Gastrocnemius medialis (tissue), 4 donors: ENCODE measurements at regions not wholly inside any gene's neighbourhood (a gene's known extent, or its start where the extent isn't known, plus 50 kb on each side); places are given as distances from the start of the nearest gene placed in this dataset.

Experiments used
- ATAC-seq, 2 donors: fragments of 150-250 bp; one replicate each; pipeline ENCODE4 v1.9.1; 2016
- DNase-seq, 2 donors: peaks; one replicate each; pipeline ENCODE4 v3.0.0-alpha.2; 2019
- H3K27ac ChIP-seq, 4 donors: fragments of 200-600 bp; sonication (generic); 1 replicate in 1 of 4; 2 replicates in 3 of 4; pipeline ENCODE4 v1.5.1; 2016 to 2018; ENCODE audit warnings: mild to moderate bottlenecking in 2 of 4, moderate library complexity in 1 of 4
- H3K27me3 ChIP-seq, 3 donors: fragments of 200-600 bp; sonication (generic) in 2 of 3; 1 replicate in 1 of 3; 2 replicates in 2 of 3; pipeline versions ENCODE4 v1.5.1 to v1.6.0; 2016 to 2019; ENCODE audit warnings: mild to moderate bottlenecking in 1 of 3, moderate library complexity in 1 of 3
- H3K36me3 ChIP-seq, 2 donors: fragments of 200-600 bp; sonication (generic) in 1 of 2; one replicate each; pipeline ENCODE4 v1.5.1; 2017 to 2018
- H3K4me1 ChIP-seq, 2 donors: fragments of 200-600 bp; sonication (generic) in 1 of 2; one replicate each; pipeline ENCODE4 v1.5.1; 2016 to 2017; ENCODE audit warnings: mild to moderate bottlenecking in 2 of 2
- H3K4me3 ChIP-seq, 4 donors: fragments of 200-600 bp; sonication (generic) in 3 of 4; 1 replicate in 1 of 4; 2 replicates in 3 of 4; pipeline ENCODE4 v1.5.1; 2016 to 2019; ENCODE audit warnings: mild to moderate bottlenecking in 2 of 4
- H3K9me3 ChIP-seq, 3 donors: fragments of 200-600 bp; sonication (generic) in 2 of 3; 1 replicate in 1 of 3; 2 replicates in 2 of 3; pipeline ENCODE4 v1.5.1; 2016 to 2019
- CTCF ChIP-seq, 5 experiments: fragments of 450-650 bp in 3 of 5; fragments of 200-600 bp in 2 of 5; sonication (generic) in 2 of 5; IDR thresholded peaks in 4 of 5; conservative IDR thresholded peaks in 1 of 5; 1 replicate in 4 of 5; 2 replicates in 1 of 5; pipeline ENCODE4 v1.5.1; 2016 to 2019; ENCODE audit warnings: antibody characterized with exemption in 5 of 5, mild to moderate bottlenecking in 3 of 5, moderate library complexity in 3 of 5
- POLR2A ChIP-seq, 2 donors: fragments of 450-650 bp; IDR thresholded peaks; one replicate each; pipeline ENCODE4 v1.6.1; 2017; ENCODE audit warnings: antibody characterized with exemption in 2 of 2, mild to moderate bottlenecking in 2 of 2, moderate library complexity in 2 of 2
- in situ Hi-C, 4 donors: fragments of 200-750 bp; cut with MboI; loops; one replicate each; pipeline versions ENCODE4 v1.15.0 to v1.8.0; 2017; ENCODE audit warnings: low sequenced_read_pairs in 4 of 4
- intact Hi-C: fragments of 100-400 bp; cut with DNase I; formaldehyde crosslinking; loops from one replicate; pipeline ENCODE4 v1.15.1; 2023; ENCODE audit warnings: low total_unique reads

GRCh38 chr5:52255308-52255707 lies 532.4 kb upstream of the ITGA1 start:
- no peaks in the 10 kb centered on the region for H3K36me3 ChIP-seq
- H3K4me1 ChIP-seq = no peaks in the 10 kb centered on the region
- H3K9me3 ChIP-seq = no peaks in the 10 kb centered on the region
- no peaks in the 10 kb centered on the region for H3K27me3 ChIP-seq
- no peak overlapping the region for H3K4me3 ChIP-seq
- no peak overlapping the region for H3K27ac ChIP-seq
- no peak for DNase-seq
- TF ChIP-seq CTCF (IDR thresholded peaks at IDR 0.05 in 4 of 5, conservative IDR thresholded peaks at IDR 0.05 in 1 of 5) = no peak
- TF ChIP-seq POLR2A (IDR thresholded peaks at IDR 0.05) = no peak
- ATAC-seq = no peak
- intact Hi-C loops (no loop called here), in situ Hi-C loops (no loop called here)

- Histone ChIP-seq H3K4me3 (no peak overlapping the region), H3K27ac (no peak overlapping the region), H3K9me3 (no peaks in the 10 kb centered on the region), H3K4me1 (no peaks in the 10 kb centered on the region), H3K27me3 (no peaks in the 10 kb centered on the region), H3K36me3 (no peaks in the 10 kb centered on the region)
- in situ Hi-C loops = no loop called here
- intact Hi-C loops = no loop called here
- no peak for ATAC-seq
- no peak for DNase-seq
- no peak for TF ChIP-seq POLR2A (IDR thresholded peaks at IDR 0.05)
- TF ChIP-seq CTCF (IDR thresholded peaks at IDR 0.05 in 4 of 5, conservative IDR thresholded peaks at IDR 0.05 in 1 of 5) = no peak
Observed at GRCh38 chr5:52262844-52263243, 524.9 kb upstream of the ITGA1 start.

- TF ChIP-seq POLR2A (IDR thresholded peaks at IDR 0.05) = no peak
- DNase-seq (no peak), ATAC-seq (no peak)
- in situ Hi-C loops (no loop called here), intact Hi-C loops (no loop called here)
- H3K9me3 ChIP-seq = no peaks in the 10 kb centered on the region
- no peaks in the 10 kb centered on the region for H3K36me3 ChIP-seq
- no peak overlapping the region for H3K4me3 ChIP-seq
- no peak overlapping the region for H3K27ac ChIP-seq
- H3K27me3 ChIP-seq = no peaks in the 10 kb centered on the region
- no peaks in the 10 kb centered on the region for H3K4me1 ChIP-seq
Observed at GRCh38 chr5:52269401-52269800, 518.3 kb upstream of the ITGA1 start.

- TF ChIP-seq CTCF (IDR thresholded peaks at IDR 0.05 in 4 of 5, conservative IDR thresholded peaks at IDR 0.05 in 1 of 5) = no peak
- TF ChIP-seq POLR2A (IDR thresholded peaks at IDR 0.05) = no peak
- Histone ChIP-seq H3K4me3 (no peak overlapping the region), H3K36me3 (no peaks in the 10 kb centered on the region), H3K9me3 (no peaks in the 10 kb centered on the region), H3K27ac (no peak overlapping the region), H3K27me3 (no peaks in the 10 kb centered on the region), H3K4me1 (no peaks in the 10 kb centered on the region)
- intact Hi-C loops = no loop called here
- in situ Hi-C loops = no loop called here
- no peak for DNase-seq
- no peak for ATAC-seq
Observed at GRCh38 chr5:52269859-52270258, 517.9 kb upstream of the ITGA1 start.

GRCh38 chr5:52275639-52276038 lies 512.1 kb upstream of the ITGA1 start:
- Histone ChIP-seq H3K4me3 (no peak overlapping the region), H3K27ac (no peak overlapping the region), H3K9me3 (no peaks in the 10 kb centered on the region), H3K27me3 (no peaks in the 10 kb centered on the region), H3K36me3 (no peaks in the 10 kb centered on the region), H3K4me1 (no peaks in the 10 kb centered on the region)
- ATAC-seq (no peak), DNase-seq (no peak)
- in situ Hi-C loops (no loop called here), intact Hi-C loops (no loop called here)
- TF ChIP-seq POLR2A (IDR thresholded peaks at IDR 0.05) = no peak
- TF ChIP-seq CTCF (IDR thresholded peaks at IDR 0.05 in 4 of 5, conservative IDR thresholded peaks at IDR 0.05 in 1 of 5) = no peak
